ENCODE measurements at regions not wholly inside any gene's neighbourhood (a gene's known extent, or its start where the extent isn't known, plus 50 kb on each side); places are given as distances from the start of the nearest gene placed in this dataset.
"Not testable (repeated sequence)": the region's sequence is repeated elsewhere in the genome, so short reads cannot be mapped to it uniquely, and the experiment has no call there.

GRCh38 chr3:25945836-25946235 lies 155.9 kb downstream of the OXSM start:
- no peak for DNase-seq (ENCODE audit: low read depth)

- DNase-seq (ENCODE audit: low read depth): no peak
Measured at GRCh38 chr3:25952133-25952532, 162.2 kb downstream of the OXSM start.

- no peak for DNase-seq (ENCODE audit: low read depth)
Measured at GRCh38 chr3:25957026-25957425, 167.1 kb downstream of the OXSM start.

GRCh38 chr3:25960776-25961175 lies 170.9 kb downstream of the OXSM start:
- DNase-seq (ENCODE audit: low read depth): no peak

- no peak for DNase-seq (ENCODE audit: low read depth)
Measured at GRCh38 chr3:25962255-25962654, 172.4 kb downstream of the OXSM start.

- no peak for DNase-seq (ENCODE audit: low read depth)
Measured at GRCh38 chr3:25964141-25964540, 174.3 kb downstream of the OXSM start.

GRCh38 chr3:25967385-25967784 lies 177.5 kb downstream of the OXSM start:
- DNase-seq (ENCODE audit: low read depth): no peak

GRCh38 chr3:25971736-25972135 lies 181.8 kb downstream of the OXSM start:
- no peak for DNase-seq (ENCODE audit: low read depth)

GRCh38 chr3:25973122-25973521 lies 183.2 kb downstream of the OXSM start:
- no peak for DNase-seq (ENCODE audit: low read depth)

GRCh38 chr3:25982756-25983155 lies 192.9 kb downstream of the OXSM start:
- DNase-seq (ENCODE audit: low read depth): no peak

- DNase-seq (ENCODE audit: low read depth): no peak
Measured at GRCh38 chr3:25985621-25986020, 195.7 kb downstream of the OXSM start.

- no peak for DNase-seq (ENCODE audit: low read depth)
Measured at GRCh38 chr3:25992606-25993005, 202.7 kb downstream of the OXSM start.

GRCh38 chr3:26004172-26004571 lies 214.3 kb downstream of the OXSM start:
- DNase-seq (ENCODE audit: low read depth): no peak

- no peak for DNase-seq (ENCODE audit: low read depth)
Measured at GRCh38 chr3:26011276-26011675, 221.4 kb downstream of the OXSM start.

- no peak for DNase-seq (ENCODE audit: low read depth)
Measured at GRCh38 chr3:26012241-26012745, 222.4 kb downstream of the OXSM start.

- DNase-seq (ENCODE audit: low read depth): no peak
Measured at GRCh38 chr3:26015752-26016151, 225.9 kb downstream of the OXSM start.

- no peak for DNase-seq (ENCODE audit: low read depth)
Measured at GRCh38 chr3:26018889-26019288, 229.0 kb downstream of the OXSM start.

- not testable (repeated sequence) for DNase-seq (ENCODE audit: low read depth)
Measured at GRCh38 chr3:26024206-26024605, 234.3 kb downstream of the OXSM start.

- DNase-seq (ENCODE audit: low read depth): no peak
Measured at GRCh38 chr3:26029321-26029720, 239.4 kb downstream of the OXSM start.

- DNase-seq (ENCODE audit: low read depth): not testable (repeated sequence)
Measured at GRCh38 chr3:26042126-26042525, 252.2 kb downstream of the OXSM start.

- no peak for DNase-seq (ENCODE audit: low read depth)
Measured at GRCh38 chr3:26049951-26050350, 260.1 kb downstream of the OXSM start.

- no peak for DNase-seq (ENCODE audit: low read depth)
Measured at GRCh38 chr3:26050776-26051175, 260.9 kb downstream of the OXSM start.

- no peak for DNase-seq (ENCODE audit: low read depth)
Measured at GRCh38 chr3:26058901-26059321, 269.0 kb downstream of the OXSM start.

- DNase-seq (ENCODE audit: low read depth): no peak
Measured at GRCh38 chr3:26061947-26062346, 272.1 kb downstream of the OXSM start.

- DNase-seq (ENCODE audit: low read depth): no peak
Measured at GRCh38 chr3:26064297-26064696, 274.4 kb downstream of the OXSM start.
